IPS-15b (cell line): ENCODE measurements at regions not wholly inside any gene's neighbourhood (a gene's known extent, or its start where the extent isn't known, plus 50 kb on each side); places are given as distances from the start of the nearest gene placed in this dataset.
"Not testable (repeated sequence)": the region's sequence is repeated elsewhere in the genome, so short reads cannot be mapped to it uniquely, and the experiment has no call there.

Source experiments
- H3K27me3 ChIP-seq: one replicate; pipeline ENCODE4 v1.6.1; 2013; ENCODE audit warnings: low read length; ENCODE audit not compliant: control insufficient read depth, insufficient read depth
- H3K36me3 ChIP-seq: one replicate; pipeline ENCODE4 v1.6.1; 2013; ENCODE audit warnings: low read length; ENCODE audit not compliant: control insufficient read depth, insufficient read depth
- H3K4me1 ChIP-seq: one replicate; pipeline ENCODE4 v1.6.1; 2013; ENCODE audit warnings: mild to moderate bottlenecking, low read length; ENCODE audit not compliant: control insufficient read depth, insufficient read depth
- H3K4me3 ChIP-seq: one replicate; pipeline ENCODE4 v1.5.1; 2013; ENCODE audit warnings: low read depth, low read length
- H3K9ac ChIP-seq: one replicate; pipeline ENCODE4 v1.6.1; 2013; ENCODE audit warnings: low read depth, mild to moderate bottlenecking, low read length
- H3K9me3 ChIP-seq: one replicate; pipeline ENCODE4 v1.6.1; 2013; ENCODE audit warnings: mild to moderate bottlenecking, low read length; ENCODE audit not compliant: control insufficient read depth, insufficient read depth

GRCh38 chr5:118327389-118327788 lies 661.0 kb downstream of the DTWD2 start:
- no peak overlapping the region for H3K9ac ChIP-seq
- peaks cover 2% of the 10 kb centered on the region for H3K4me1 ChIP-seq
- no peaks in the 10 kb centered on the region for H3K9me3 ChIP-seq
- no peak overlapping the region for H3K4me3 ChIP-seq
- H3K36me3 ChIP-seq: no peaks in the 10 kb centered on the region
- no peaks in the 10 kb centered on the region for H3K27me3 ChIP-seq

GRCh38 chr5:118326481-118327045 lies 661.8 kb downstream of the DTWD2 start:
- Histone ChIP-seq H3K4me1 (peaks cover 2% of the 10 kb centered on the region), H3K27me3 (no peaks in the 10 kb centered on the region), H3K4me3 (no peak overlapping the region), H3K9ac (no peak overlapping the region), H3K36me3 (no peaks in the 10 kb centered on the region), H3K9me3 (peaks cover 3% of the 10 kb centered on the region)

DNA sequence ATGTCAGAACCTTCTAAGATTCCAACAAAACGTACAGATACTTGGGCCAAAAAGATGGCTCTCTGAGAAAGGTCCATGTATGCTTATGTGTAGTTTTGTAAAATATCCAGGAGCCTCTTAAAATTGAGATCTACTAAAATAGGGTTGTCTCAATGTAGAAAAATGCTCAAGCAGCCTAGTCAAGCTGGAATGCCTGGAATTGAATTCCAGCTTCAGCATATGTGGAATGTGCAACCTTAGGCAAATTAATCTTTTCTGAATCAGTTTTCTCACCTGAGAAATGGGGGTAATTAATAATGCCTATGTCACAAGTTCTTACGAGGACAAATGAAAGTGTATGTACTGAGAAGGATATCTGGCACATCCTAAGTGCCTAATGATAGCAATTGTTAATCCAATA lies 662.4 kb downstream of the DTWD2 start:
- H3K9me3 ChIP-seq: peaks cover 3% of the 10 kb centered on the region
- H3K9ac ChIP-seq: no peak overlapping the region
- H3K36me3 ChIP-seq: no peaks in the 10 kb centered on the region
- H3K27me3 ChIP-seq: no peaks in the 10 kb centered on the region
- H3K4me1 ChIP-seq: peaks cover 2% of the 10 kb centered on the region
- no peak overlapping the region for H3K4me3 ChIP-seq

DNA sequence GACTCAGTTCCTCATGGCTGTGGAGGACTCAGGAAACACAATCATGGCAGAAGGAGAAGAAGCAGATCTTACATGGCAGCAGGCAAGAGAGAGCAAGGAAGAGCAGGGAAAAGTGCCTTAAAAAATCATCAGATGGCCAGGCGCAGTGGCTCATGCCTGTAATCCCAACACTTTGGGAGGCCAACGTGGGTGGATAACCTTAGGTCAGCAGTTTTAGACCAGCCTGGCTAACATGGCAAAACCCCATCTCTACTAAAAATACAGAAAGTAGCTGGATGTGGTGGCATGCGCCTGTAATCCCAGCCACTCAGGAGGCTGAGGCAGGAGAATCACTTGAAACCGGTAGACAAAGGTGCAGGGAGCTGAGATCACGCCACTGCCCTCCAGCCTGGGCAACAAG lies 664.6 kb downstream of the DTWD2 start:
- not testable (repeated sequence) for H3K9me3 ChIP-seq, H3K4me1 ChIP-seq, H3K4me3 ChIP-seq, H3K36me3 ChIP-seq, H3K27me3 ChIP-seq, H3K9ac ChIP-seq

DNA sequence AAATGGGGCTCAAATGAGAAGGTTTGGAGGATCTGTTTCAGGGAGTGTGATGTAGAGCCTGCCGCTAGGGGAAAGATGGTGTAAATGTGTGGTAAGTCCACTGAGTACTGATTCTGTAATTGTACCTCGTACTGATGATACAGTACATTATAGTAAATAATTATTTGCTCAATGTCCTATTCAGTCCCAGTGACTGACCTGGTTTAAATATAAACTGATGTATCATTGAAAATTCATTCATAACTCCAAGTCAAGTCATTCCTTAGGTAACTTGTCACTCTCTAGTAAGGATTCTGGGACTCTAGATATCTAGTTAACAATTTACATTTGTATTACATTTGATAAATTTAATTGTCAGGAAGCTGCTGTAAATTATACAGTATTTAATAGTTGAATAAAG lies 667.3 kb downstream of the DTWD2 start:
- Histone ChIP-seq H3K9me3 (peaks cover 3% of the 10 kb centered on the region), H3K4me3 (no peak overlapping the region), H3K36me3 (no peaks in the 10 kb centered on the region), H3K9ac (no peak overlapping the region), H3K27me3 (no peaks in the 10 kb centered on the region), H3K4me1 (peaks cover 2% of the 10 kb centered on the region)

DNA sequence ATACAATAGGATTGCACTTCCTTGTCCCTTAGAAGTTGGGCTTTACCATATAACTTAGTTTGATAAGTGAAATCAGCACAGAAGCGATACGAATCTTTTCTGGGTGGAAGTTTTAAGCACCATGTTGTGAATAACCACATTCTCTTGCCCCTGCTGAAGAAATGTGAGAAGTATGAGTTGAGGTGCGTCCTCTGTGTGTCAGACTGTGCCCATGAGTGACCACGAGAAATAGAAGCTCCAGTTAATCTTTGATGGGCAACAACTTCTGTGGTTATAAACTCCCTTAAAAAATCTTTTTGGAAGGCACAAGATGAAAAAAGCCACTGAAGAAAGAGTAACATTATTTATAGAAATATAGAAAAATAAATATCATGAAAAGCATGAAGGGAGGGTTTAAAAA lies 668.2 kb downstream of the DTWD2 start:
- Histone ChIP-seq H3K4me1 (no peaks in the 10 kb centered on the region), H3K27me3 (no peaks in the 10 kb centered on the region), H3K36me3 (no peaks in the 10 kb centered on the region), H3K9ac (no peak overlapping the region), H3K4me3 (no peak overlapping the region), H3K9me3 (peaks cover 3% of the 10 kb centered on the region)

DNA sequence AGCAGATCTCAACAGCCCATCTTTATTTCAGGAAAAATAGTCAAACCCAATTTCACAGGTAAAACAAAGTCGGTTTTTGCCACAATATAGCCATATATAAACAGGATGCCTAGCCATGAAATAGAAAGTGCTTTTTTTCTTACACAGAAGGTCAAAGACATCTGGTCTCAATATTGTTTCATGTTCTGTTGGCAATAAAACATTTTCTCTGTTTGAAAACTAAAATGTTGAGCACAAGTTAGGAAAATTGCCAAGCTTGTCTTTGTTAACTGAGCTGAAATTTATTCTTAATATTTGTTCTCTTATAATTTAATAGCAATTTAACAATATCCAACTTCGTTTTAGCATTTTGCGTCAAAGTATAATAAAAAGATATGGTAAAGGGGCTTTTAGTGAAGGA lies 673.4 kb downstream of the DTWD2 start:
- H3K4me3 ChIP-seq: no peak overlapping the region
- H3K9me3 ChIP-seq: no peaks in the 10 kb centered on the region
- no peaks in the 10 kb centered on the region for H3K27me3 ChIP-seq

GRCh38 chr5:118311103-118311819 lies 677.1 kb downstream of the DTWD2 start:
- no peaks in the 10 kb centered on the region for H3K36me3 ChIP-seq
- no peaks in the 10 kb centered on the region for H3K9me3 ChIP-seq
- H3K4me1 ChIP-seq: no peaks in the 10 kb centered on the region
- no peak overlapping the region for H3K9ac ChIP-seq
- no peak overlapping the region for H3K4me3 ChIP-seq
- H3K27me3 ChIP-seq: no peaks in the 10 kb centered on the region

More for the DNA sequence above, 673.4 kb downstream of the DTWD2 start:
- Histone ChIP-seq H3K36me3 (no peaks in the 10 kb centered on the region), H3K4me1 (no peaks in the 10 kb centered on the region), H3K9ac (no peak overlapping the region)

DNA sequence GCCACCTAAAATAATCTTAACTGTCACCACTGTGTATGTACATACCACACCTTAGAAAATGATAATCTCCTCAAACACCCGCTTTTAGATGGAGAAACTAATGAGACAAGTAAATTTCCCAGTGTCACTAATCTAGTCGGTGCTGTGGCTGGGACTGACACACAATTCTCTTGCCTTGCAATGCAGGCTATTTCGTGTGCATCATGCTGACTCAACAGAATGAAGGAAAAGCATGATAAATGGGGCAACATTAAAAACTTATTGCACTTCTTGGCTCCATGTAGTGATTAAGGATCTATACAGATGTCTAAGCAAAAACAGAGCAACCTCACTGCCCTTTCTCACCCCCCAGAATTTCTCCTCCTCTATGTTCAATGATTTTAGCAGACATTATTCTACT lies 677.9 kb downstream of the DTWD2 start:
- no peak overlapping the region for H3K4me3 ChIP-seq
- H3K9ac ChIP-seq: no peak overlapping the region
- no peaks in the 10 kb centered on the region for H3K27me3 ChIP-seq
- no peaks in the 10 kb centered on the region for H3K36me3 ChIP-seq
- no peaks in the 10 kb centered on the region for H3K9me3 ChIP-seq
- H3K4me1 ChIP-seq: no peaks in the 10 kb centered on the region

DNA sequence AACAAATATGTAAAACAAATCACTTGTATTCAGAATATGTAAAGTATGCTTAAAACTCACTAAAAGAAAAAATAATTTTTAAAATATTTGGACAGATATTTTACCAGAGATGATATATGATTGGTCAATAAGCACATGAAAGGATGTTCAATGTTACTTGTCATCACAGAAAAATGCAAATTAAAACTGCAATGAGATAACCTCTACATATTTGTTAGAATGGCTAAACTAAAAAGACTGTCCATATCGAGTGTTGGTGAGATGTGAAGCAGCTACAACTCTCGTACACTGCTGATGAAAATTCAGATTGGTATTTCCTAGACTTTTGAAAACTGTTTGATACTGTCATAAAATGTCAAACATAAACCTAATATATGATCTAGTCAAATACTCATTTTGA lies 685.1 kb downstream of the DTWD2 start:
- Histone ChIP-seq H3K4me1 (no peaks in the 10 kb centered on the region), H3K27me3 (no peaks in the 10 kb centered on the region), H3K9ac (no peak overlapping the region), H3K9me3 (no peaks in the 10 kb centered on the region), H3K4me3 (no peak overlapping the region), H3K36me3 (no peaks in the 10 kb centered on the region)

DNA sequence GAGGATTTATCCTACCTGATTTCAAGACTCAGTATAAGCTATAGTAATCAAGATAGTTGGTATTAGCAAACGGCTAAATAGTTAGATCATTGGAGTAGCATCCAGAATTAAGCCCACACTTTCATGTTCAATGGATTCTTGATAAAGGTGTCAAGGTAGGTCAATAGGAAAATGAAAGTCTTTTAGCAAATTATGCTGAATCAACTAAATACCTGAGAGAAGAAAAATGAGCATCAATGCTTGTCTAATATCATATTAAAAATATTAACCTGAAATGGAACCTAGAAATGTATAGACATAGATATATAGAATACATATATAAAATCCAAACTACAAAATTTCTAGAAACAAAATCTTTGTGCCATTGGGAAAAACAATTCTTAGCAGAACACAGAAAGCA lies 685.6 kb downstream of the DTWD2 start:
- Histone ChIP-seq H3K27me3 (no peaks in the 10 kb centered on the region), H3K9me3 (no peaks in the 10 kb centered on the region), H3K9ac (no peak overlapping the region), H3K4me3 (no peak overlapping the region), H3K36me3 (no peaks in the 10 kb centered on the region), H3K4me1 (no peaks in the 10 kb centered on the region)

DNA sequence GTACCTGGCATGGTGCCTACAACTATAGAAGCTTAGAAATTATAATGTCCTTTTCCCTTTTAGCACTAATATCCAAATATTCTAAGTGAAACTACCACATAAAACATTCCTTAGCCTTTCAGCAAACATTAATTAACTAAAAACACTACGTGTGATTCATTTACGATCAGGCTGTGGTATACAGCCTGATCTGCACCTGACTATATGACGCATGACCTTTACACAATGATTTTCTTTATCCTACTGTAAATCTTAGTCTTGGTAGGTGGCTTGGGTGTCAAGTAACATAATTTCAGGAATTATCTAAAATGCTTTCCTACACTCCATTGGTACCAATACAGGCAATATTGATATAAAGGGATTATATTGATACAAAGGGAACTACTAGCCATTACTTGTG lies 686.7 kb downstream of the DTWD2 start:
- Histone ChIP-seq H3K27me3 (no peaks in the 10 kb centered on the region), H3K4me3 (no peak overlapping the region), H3K9ac (no peak overlapping the region), H3K4me1 (no peaks in the 10 kb centered on the region), H3K36me3 (no peaks in the 10 kb centered on the region), H3K9me3 (no peaks in the 10 kb centered on the region)
